HEK293T (cell line): ENCODE measurements at regions not wholly inside any gene's neighbourhood (a gene's known extent, or its start where the extent isn't known, plus 50 kb on each side); places are given as distances from the start of the nearest gene placed in this dataset.
"Not testable (repeated sequence)": the region's sequence is repeated elsewhere in the genome, so short reads cannot be mapped to it uniquely, and the experiment has no call there.

ENCODE experiments used
- CTCF ChIA-PET: fragments of 350-600 bp; formaldehyde crosslinking; extraction: SDS; loops from one replicate; lab custom pipeline; 2021; ENCODE audit warnings: antibody characterized with exemption, inconsistent platforms; lab: Yijun Ruan, JAX
- POLR2A ChIA-PET: fragments of 350-600 bp; formaldehyde crosslinking; extraction: SDS; loops from one replicate; lab custom pipeline; 2020; ENCODE audit warnings: antibody characterized with exemption, inconsistent platforms; lab: Yijun Ruan, JAX
- DNase-seq: peaks from one replicate; pipeline ENCODE4 v3.0.0; 2012; ENCODE audit warnings: mixed read lengths; ENCODE audit errors: extremely low spot score
- ARNT ChIP-seq: fragments of 450-650 bp; IDR thresholded peaks from 2 replicates; pipeline ENCODE4 v1.6.1; 2017; ENCODE audit warnings: mild to moderate bottlenecking
- BHLHE40 ChIP-seq: fragments of 450-650 bp; IDR thresholded peaks from 2 replicates; pipeline ENCODE4 v1.6.1; 2016; ENCODE audit warnings: mild to moderate bottlenecking, moderate library complexity, borderline replicate concordance
- CTBP1 ChIP-seq: fragments of 450-650 bp; IDR thresholded peaks from 2 replicates; pipeline ENCODE4 v1.6.1; 2016; ENCODE audit warnings: borderline replicate concordance
- ELF4 ChIP-seq: fragments of 450-650 bp; IDR thresholded peaks from 2 replicates; pipeline ENCODE4 v1.6.1; 2017; ENCODE audit warnings: antibody characterized with exemption
- FOXA1 ChIP-seq: fragments of 450-650 bp; IDR thresholded peaks from 2 replicates; pipeline ENCODE4 v1.6.1; 2016; ENCODE audit warnings: mild to moderate bottlenecking
- FOXK2 ChIP-seq: fragments of 450-650 bp; IDR thresholded peaks from 2 replicates; pipeline ENCODE4 v1.6.1; 2016; ENCODE audit warnings: mild to moderate bottlenecking
- FOXM1 ChIP-seq: fragments of 450-650 bp; IDR thresholded peaks from 2 replicates; pipeline ENCODE4 v1.6.1; 2017; ENCODE audit warnings: mild to moderate bottlenecking, borderline replicate concordance
- HDGF ChIP-seq: fragments of 450-650 bp; IDR thresholded peaks from 2 replicates; pipeline ENCODE4 v1.6.1; 2017; ENCODE audit warnings: antibody characterized with exemption, borderline replicate concordance
- L3MBTL2 ChIP-seq: fragments of 450-650 bp; conservative IDR thresholded peaks from 2 replicates; pipeline ENCODE4 v1.6.1; 2016; ENCODE audit warnings: mild to moderate bottlenecking
- LEF1 ChIP-seq: fragments of 450-650 bp; IDR thresholded peaks from 2 replicates; pipeline ENCODE4 v1.6.1; 2017; ENCODE audit warnings: mild to moderate bottlenecking, borderline replicate concordance
- NFRKB ChIP-seq: fragments of 450-650 bp; IDR thresholded peaks from 2 replicates; pipeline ENCODE4 v1.6.1; 2016; ENCODE audit warnings: mild to moderate bottlenecking, moderate library complexity
- PKNOX1 ChIP-seq: fragments of 450-650 bp; IDR thresholded peaks from 2 replicates; pipeline ENCODE4 v1.6.1; 2016
- SP1 ChIP-seq: fragments of 450-650 bp; IDR thresholded peaks from 2 replicates; pipeline ENCODE4 v1.6.1; 2017
- SUZ12 ChIP-seq: fragments of 450-650 bp; IDR thresholded peaks from 2 replicates; pipeline ENCODE4 v1.6.1; 2016; ENCODE audit warnings: mild to moderate bottlenecking
- TARDBP ChIP-seq: fragments of 450-650 bp; IDR thresholded peaks from 2 replicates; pipeline ENCODE4 v1.6.1; 2016
- ZNF384 ChIP-seq: fragments of 450-650 bp; IDR thresholded peaks from 2 replicates; pipeline ENCODE4 v1.6.1; 2016

- ChIA-PET CTCF (no interaction called here), POLR2A (no interaction called here)
- TF ChIP-seq FOXA1 = no peak
- DNase-seq = no peak
Observed at GRCh38 chr22:47308886-47309285, 546.4 kb downstream of the TBC1D22A start.

GRCh38 chr22:47307822-47308221 is 545.4 kb downstream of the TBC1D22A start:
- no peak for DNase-seq
- ChIA-PET CTCF (no interaction called here), POLR2A (no interaction called here)
- TF ChIP-seq PKNOX1 (no peak), ELF4 (no peak), HDGF (no peak), NFRKB (no peak), CTBP1 (no peak), TARDBP (no peak), SUZ12 (no peak), ARNT (no peak), FOXA1 (no peak), FOXM1 (no peak), LEF1 (no peak), ZNF384 (no peak), SP1 (no peak), FOXK2 (no peak), BHLHE40 (no peak), L3MBTL2 (no peak)

GRCh38 chr22:47307326-47307725 is 544.9 kb downstream of the TBC1D22A start:
- no peak for TF ChIP-seq LEF1
- CTCF ChIA-PET = no interaction called here
- no peak for DNase-seq
- POLR2A ChIA-PET = no interaction called here

GRCh38 chr22:47304854-47305253 is 542.4 kb downstream of the TBC1D22A start:
- TF ChIP-seq ZNF384 (no peak), FOXA1 (no peak), FOXM1 (no peak), HDGF (no peak), LEF1 (no peak), PKNOX1 (no peak), FOXK2 (no peak), ARNT (no peak), NFRKB (no peak), TARDBP (no peak), SP1 (no peak), CTBP1 (no peak), ELF4 (no peak), SUZ12 (no peak), L3MBTL2 (no peak), BHLHE40 (no peak)
- no peak for DNase-seq
- CTCF ChIA-PET = no interaction called here
- POLR2A ChIA-PET = no interaction called here

GRCh38 chr22:47304191-47304831 is 541.9 kb downstream of the TBC1D22A start:
- TF ChIP-seq SUZ12 (no peak), ARNT (no peak), PKNOX1 (no peak), L3MBTL2 (no peak), FOXM1 (no peak)
- no peak for DNase-seq
- POLR2A ChIA-PET = no interaction called here
- CTCF ChIA-PET = no interaction called here

GRCh38 chr22:47303161-47303890 is 540.9 kb downstream of the TBC1D22A start:
- CTCF ChIA-PET = no interaction called here

GRCh38 chr22:47302587-47302986 is 540.1 kb downstream of the TBC1D22A start:
- POLR2A ChIA-PET, DNase-seq, CTCF ChIA-PET: not testable (repeated sequence)

More at GRCh38 chr22:47303161-47303890, 540.9 kb downstream of the TBC1D22A start:
- POLR2A ChIA-PET = no interaction called here
- TF ChIP-seq FOXM1 (no peak), HDGF (no peak), ARNT (no peak), TARDBP (no peak), SUZ12 (no peak), ZNF384 (no peak), FOXK2 (no peak)
- no peak for DNase-seq
